NB4 (cell line): ENCODE measurements at regions not wholly inside any gene's neighbourhood (a gene's known extent, or its start where the extent isn't known, plus 50 kb on each side); places are given as distances from the start of the nearest gene placed in this dataset.

ENCODE experiments used
- MYC ChIP-seq: IDR thresholded peaks from 2 replicates; pipeline ENCODE4 v1.6.1; 2011; ENCODE audit warnings: low read depth, low read length
- POLR2A ChIP-seq: IDR thresholded peaks from 2 replicates; pipeline ENCODE4 v1.6.1; 2011; ENCODE audit warnings: mild to moderate bottlenecking; ENCODE audit not compliant: insufficient read length; ENCODE audit errors: extremely low read depth
- TF ChIP-seq, protein P1 (sequence below): IDR thresholded peaks from one replicate; pipeline ENCODE4 v1.5.1; 2012; ENCODE audit warnings: low read depth, low read length

GRCh38 chr9:78428640-78429039 is 131.7 kb downstream of the PSAT1 start:
- TF ChIP-seq, protein P1, sequence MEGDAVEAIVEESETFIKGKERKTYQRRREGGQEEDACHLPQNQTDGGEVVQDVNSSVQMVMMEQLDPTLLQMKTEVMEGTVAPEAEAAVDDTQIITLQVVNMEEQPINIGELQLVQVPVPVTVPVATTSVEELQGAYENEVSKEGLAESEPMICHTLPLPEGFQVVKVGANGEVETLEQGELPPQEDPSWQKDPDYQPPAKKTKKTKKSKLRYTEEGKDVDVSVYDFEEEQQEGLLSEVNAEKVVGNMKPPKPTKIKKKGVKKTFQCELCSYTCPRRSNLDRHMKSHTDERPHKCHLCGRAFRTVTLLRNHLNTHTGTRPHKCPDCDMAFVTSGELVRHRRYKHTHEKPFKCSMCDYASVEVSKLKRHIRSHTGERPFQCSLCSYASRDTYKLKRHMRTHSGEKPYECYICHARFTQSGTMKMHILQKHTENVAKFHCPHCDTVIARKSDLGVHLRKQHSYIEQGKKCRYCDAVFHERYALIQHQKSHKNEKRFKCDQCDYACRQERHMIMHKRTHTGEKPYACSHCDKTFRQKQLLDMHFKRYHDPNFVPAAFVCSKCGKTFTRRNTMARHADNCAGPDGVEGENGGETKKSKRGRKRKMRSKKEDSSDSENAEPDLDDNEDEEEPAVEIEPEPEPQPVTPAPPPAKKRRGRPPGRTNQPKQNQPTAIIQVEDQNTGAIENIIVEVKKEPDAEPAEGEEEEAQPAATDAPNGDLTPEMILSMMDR = no peak
- no peak for TF ChIP-seq POLR2A
- no peak for TF ChIP-seq MYC
